KMS-11 (cell line): ENCODE measurements at regions not wholly inside any gene's neighbourhood (a gene's known extent, or its start where the extent isn't known, plus 50 kb on each side); places are given as distances from the start of the nearest gene placed in this dataset.

Experiments used
- H2AFZ ChIP-seq: fragments of 200-600 bp; sonication (generic); 2 replicates; pipeline ENCODE4 v1.6.1; 2016; ENCODE audit warnings: antibody characterized with exemption, mixed run types, low read depth
- H3K27ac ChIP-seq: fragments of 200-600 bp; sonication (generic); 2 replicates; pipeline ENCODE4 v1.6.1; 2016; ENCODE audit warnings: mild to moderate bottlenecking, mixed run types
- H3K27me3 ChIP-seq: fragments of 200-600 bp; sonication (generic); 2 replicates; pipeline ENCODE4 v1.6.1; 2017; ENCODE audit warnings: mild to moderate bottlenecking, low read depth, mixed run types, moderate library complexity; ENCODE audit not compliant: insufficient read depth
- H3K36me3 ChIP-seq: fragments of 200-600 bp; sonication (generic); 2 replicates; pipeline ENCODE4 v1.6.1; 2017; ENCODE audit warnings: mild to moderate bottlenecking, mixed run types; ENCODE audit not compliant: insufficient read depth
- H3K4me1 ChIP-seq: fragments of 200-600 bp; sonication (generic); 2 replicates; pipeline ENCODE4 v1.6.1; 2016; ENCODE audit warnings: mild to moderate bottlenecking, low read depth, mixed run types; ENCODE audit not compliant: poor library complexity, severe bottlenecking
- H3K4me2 ChIP-seq: fragments of 200-600 bp; sonication (generic); 2 replicates; pipeline ENCODE4 v1.7.0; 2016; ENCODE audit warnings: mild to moderate bottlenecking, mixed run types
- H3K4me3 ChIP-seq: fragments of 200-600 bp; sonication (generic); IDR thresholded peaks from 2 replicates; pipeline ENCODE4 v1.6.1; 2017; ENCODE audit warnings: low read depth, low read length, mixed read lengths; ENCODE audit not compliant: insufficient read depth
- H3K79me2 ChIP-seq: fragments of 200-600 bp; sonication (generic); 2 replicates; pipeline ENCODE4 v1.6.1; 2016; ENCODE audit warnings: low read depth, mixed run types; ENCODE audit not compliant: insufficient read depth
- H3K9ac ChIP-seq: fragments of 200-600 bp; sonication (generic); 2 replicates; pipeline ENCODE4 v1.6.1; 2016; ENCODE audit warnings: mild to moderate bottlenecking, mixed run types
- H4K20me1 ChIP-seq: fragments of 200-600 bp; sonication (generic); 2 replicates; pipeline ENCODE4 v1.6.1; 2016; ENCODE audit warnings: mild to moderate bottlenecking, mixed run types; ENCODE audit not compliant: insufficient read depth
- CTCF ChIP-seq: fragments of 200-600 bp; sonication (generic); conservative IDR thresholded peaks from 2 replicates; pipeline ENCODE4 v1.6.1; 2017; ENCODE audit warnings: low read depth, mild to moderate bottlenecking, antibody characterized with exemption, low read length, moderate library complexity, mixed read lengths

- Histone ChIP-seq H3K27ac (no peak overlapping the region), H3K4me1 (peaks cover 7% of the 10 kb centered on the region), H3K9ac (no peak overlapping the region), H3K4me3 (no peak overlapping the region), H3K4me2 (no peak overlapping the region), H3K36me3 (no peaks in the 10 kb centered on the region), H2AFZ (no peak overlapping the region), H4K20me1 (no peaks in the 10 kb centered on the region), H3K79me2 (no peaks in the 10 kb centered on the region), H3K27me3 (no peaks in the 10 kb centered on the region)
- no peak for TF ChIP-seq CTCF
Observed at GRCh38 chr1:116832308-116832931, 77.3 kb upstream of the PTGFRN start.

GRCh38 chr1:116832932-116833578 lies 76.7 kb upstream of the PTGFRN start:
- no peak overlapping the region for H3K4me2 ChIP-seq
- H3K36me3 ChIP-seq, result no peaks in the 10 kb centered on the region
- no peaks in the 10 kb centered on the region for H3K27me3 ChIP-seq
- H3K79me2 ChIP-seq, result no peaks in the 10 kb centered on the region
- TF ChIP-seq CTCF, result no peak
- no peak overlapping the region for H2AFZ ChIP-seq
- no peak overlapping the region for H3K27ac ChIP-seq
- no peak overlapping the region for H3K9ac ChIP-seq
- H3K4me3 ChIP-seq, result no peak overlapping the region
- peaks cover under 1% of the 10 kb centered on the region for H3K4me1 ChIP-seq
- H4K20me1 ChIP-seq, result no peaks in the 10 kb centered on the region

- Histone ChIP-seq H3K36me3 (no peaks in the 10 kb centered on the region), H3K9ac (no peak overlapping the region), H3K27me3 (no peaks in the 10 kb centered on the region), H4K20me1 (no peaks in the 10 kb centered on the region), H3K4me3 (no peak overlapping the region), H3K4me2 (no peak overlapping the region), H3K4me1 (no peaks in the 10 kb centered on the region), H2AFZ (no peak overlapping the region), H3K27ac (no peak overlapping the region), H3K79me2 (no peaks in the 10 kb centered on the region)
- TF ChIP-seq CTCF, result no peak
Observed at GRCh38 chr1:116833718-116834117, 76.0 kb upstream of the PTGFRN start.

GRCh38 chr1:116834595-116834994 lies 75.1 kb upstream of the PTGFRN start:
- Histone ChIP-seq H3K27ac (no peak overlapping the region), H3K9ac (no peak overlapping the region), H2AFZ (no peak overlapping the region), H3K27me3 (no peaks in the 10 kb centered on the region), H3K4me1 (no peaks in the 10 kb centered on the region), H4K20me1 (no peaks in the 10 kb centered on the region), H3K4me2 (no peak overlapping the region), H3K36me3 (no peaks in the 10 kb centered on the region), H3K79me2 (no peaks in the 10 kb centered on the region), H3K4me3 (no peak overlapping the region)
- no peak for TF ChIP-seq CTCF
